Rectal smooth muscle tissue (tissue), 1 donor: ENCODE measurements at regions not wholly inside any gene's neighbourhood (a gene's known extent, or its start where the extent isn't known, plus 50 kb on each side); places are given as distances from the start of the nearest gene placed in this dataset.

Experiments used
- H3K27ac ChIP-seq: one replicate; pipeline ENCODE4 v1.7.0; 2013; ENCODE audit warnings: low read depth, low read length, inconsistent platforms
- H3K27me3 ChIP-seq: one replicate; pipeline ENCODE4 v1.7.0; 2013; ENCODE audit warnings: low read length; ENCODE audit not compliant: control insufficient read depth, insufficient read depth
- H3K36me3 ChIP-seq: one replicate; pipeline ENCODE4 v1.7.0; 2013; ENCODE audit warnings: low read length; ENCODE audit not compliant: control insufficient read depth, insufficient read depth
- H3K4me1 ChIP-seq: one replicate; pipeline ENCODE4 v1.7.0; 2013; ENCODE audit warnings: low read length; ENCODE audit not compliant: control insufficient read depth, insufficient read depth
- H3K4me3 ChIP-seq: one replicate; pipeline ENCODE4 v1.7.0; 2013; ENCODE audit warnings: low read length
- H3K9ac ChIP-seq: one replicate; pipeline ENCODE4 v1.7.0; 2013; ENCODE audit warnings: low read length

DNA sequence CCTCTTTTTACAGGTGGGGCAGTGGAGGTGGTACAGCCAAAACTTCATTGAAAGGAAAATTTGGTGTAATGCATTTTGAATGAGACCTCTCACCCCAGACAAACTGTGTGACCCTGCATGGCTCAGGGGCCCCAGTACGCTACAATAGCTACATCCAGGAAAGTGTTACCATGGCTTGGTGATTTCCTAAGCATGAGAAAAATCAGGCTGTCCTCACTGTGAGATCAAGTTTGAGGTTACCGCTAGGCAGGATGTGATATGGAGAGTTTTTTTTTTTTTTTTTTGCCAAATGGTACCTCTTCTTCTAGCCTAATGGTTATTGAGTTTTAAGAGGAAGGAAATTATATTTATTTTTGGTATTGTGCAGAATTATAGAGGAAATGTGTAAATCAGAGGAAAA lies 305.3 kb downstream of the CD83 start:
- Histone ChIP-seq H3K36me3 (no peaks in the 10 kb centered on the region), H3K4me3 (no peak overlapping the region), H3K9ac (no peak overlapping the region), H3K27ac (no peak overlapping the region), H3K27me3 (no peaks in the 10 kb centered on the region), H3K4me1 (no peaks in the 10 kb centered on the region)

DNA sequence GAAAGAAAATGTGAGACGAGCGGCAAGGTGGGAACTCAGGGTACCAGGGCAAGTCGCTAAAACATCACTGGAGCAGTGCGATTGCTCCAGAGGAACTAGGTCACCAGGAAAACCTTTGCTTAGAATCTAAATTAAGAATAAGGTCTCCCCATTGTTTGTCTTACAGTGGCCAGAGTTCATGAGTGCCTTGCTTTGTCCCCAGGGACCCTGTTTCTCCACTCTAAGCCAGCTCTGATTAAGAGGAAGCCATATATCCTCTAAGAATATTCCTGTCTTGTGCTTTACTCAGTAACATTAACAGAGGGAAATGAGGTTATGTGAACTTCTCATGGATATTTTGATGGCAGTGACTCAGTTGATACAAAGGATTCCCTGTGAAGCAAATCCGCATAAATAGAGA lies 305.8 kb downstream of the CD83 start:
- no peaks in the 10 kb centered on the region for H3K27me3 ChIP-seq
- no peak overlapping the region for H3K27ac ChIP-seq

GRCh38 chr6:14423955-14424354 lies 306.4 kb downstream of the CD83 start:
- no peaks in the 10 kb centered on the region for H3K27me3 ChIP-seq
- H3K27ac ChIP-seq, result no peak overlapping the region
- no peak overlapping the region for H3K9ac ChIP-seq
- H3K4me1 ChIP-seq, result no peaks in the 10 kb centered on the region
- H3K36me3 ChIP-seq, result no peaks in the 10 kb centered on the region
- no peak overlapping the region for H3K4me3 ChIP-seq

More for the DNA sequence above, 305.8 kb downstream of the CD83 start:
- Histone ChIP-seq H3K4me3 (no peak overlapping the region), H3K4me1 (no peaks in the 10 kb centered on the region), H3K36me3 (no peaks in the 10 kb centered on the region), H3K9ac (no peak overlapping the region)

GRCh38 chr6:14425805-14426204 lies 308.2 kb downstream of the CD83 start:
- Histone ChIP-seq H3K4me1 (no peaks in the 10 kb centered on the region), H3K36me3 (no peaks in the 10 kb centered on the region), H3K27ac (no peak overlapping the region), H3K4me3 (no peak overlapping the region), H3K27me3 (no peaks in the 10 kb centered on the region), H3K9ac (no peak overlapping the region)

DNA sequence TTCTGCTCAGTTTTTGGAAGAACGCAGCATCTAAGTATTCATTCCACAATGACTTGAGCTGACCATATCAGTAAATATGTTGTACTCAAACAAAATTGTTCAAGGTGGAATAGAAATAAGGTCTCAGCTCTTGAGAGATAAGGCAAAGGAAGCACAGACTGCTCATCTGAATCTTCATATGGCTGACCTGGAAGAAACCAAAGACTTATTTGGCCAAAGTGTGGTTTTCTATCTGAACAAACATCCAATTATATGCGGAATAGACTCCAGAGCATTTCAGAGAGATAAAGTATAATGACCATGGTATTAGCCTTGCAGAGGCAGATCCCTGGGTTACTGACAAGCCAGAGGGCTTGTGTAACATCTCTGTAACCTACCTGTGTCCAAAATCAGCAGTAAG lies 308.7 kb downstream of the CD83 start:
- H3K36me3 ChIP-seq, result no peaks in the 10 kb centered on the region
- H3K27me3 ChIP-seq, result no peaks in the 10 kb centered on the region
- H3K27ac ChIP-seq, result no peak overlapping the region
- H3K4me3 ChIP-seq, result no peak overlapping the region
- no peaks in the 10 kb centered on the region for H3K4me1 ChIP-seq
- H3K9ac ChIP-seq, result no peak overlapping the region

- H3K9ac ChIP-seq, result no peak overlapping the region
- peaks cover 4% of the 10 kb centered on the region for H3K4me1 ChIP-seq
- no peak overlapping the region for H3K27ac ChIP-seq
- no peaks in the 10 kb centered on the region for H3K27me3 ChIP-seq
- no peak overlapping the region for H3K4me3 ChIP-seq
- no peaks in the 10 kb centered on the region for H3K36me3 ChIP-seq
Measured at GRCh38 chr6:14428269-14428668, 310.7 kb downstream of the CD83 start.

GRCh38 chr6:14429396-14429795 lies 311.8 kb downstream of the CD83 start:
- Histone ChIP-seq H3K9ac (no peak overlapping the region), H3K27me3 (no peaks in the 10 kb centered on the region), H3K4me1 (peaks cover 4% of the 10 kb centered on the region), H3K36me3 (no peaks in the 10 kb centered on the region), H3K4me3 (no peak overlapping the region), H3K27ac (no peak overlapping the region)

- H3K27ac ChIP-seq, result no peak overlapping the region
- H3K9ac ChIP-seq, result no peak overlapping the region
- H3K36me3 ChIP-seq, result no peaks in the 10 kb centered on the region
- H3K4me1 ChIP-seq, result peaks cover 4% of the 10 kb centered on the region
- no peak overlapping the region for H3K4me3 ChIP-seq
- no peaks in the 10 kb centered on the region for H3K27me3 ChIP-seq
Measured at GRCh38 chr6:14430218-14430617, 312.6 kb downstream of the CD83 start.

DNA sequence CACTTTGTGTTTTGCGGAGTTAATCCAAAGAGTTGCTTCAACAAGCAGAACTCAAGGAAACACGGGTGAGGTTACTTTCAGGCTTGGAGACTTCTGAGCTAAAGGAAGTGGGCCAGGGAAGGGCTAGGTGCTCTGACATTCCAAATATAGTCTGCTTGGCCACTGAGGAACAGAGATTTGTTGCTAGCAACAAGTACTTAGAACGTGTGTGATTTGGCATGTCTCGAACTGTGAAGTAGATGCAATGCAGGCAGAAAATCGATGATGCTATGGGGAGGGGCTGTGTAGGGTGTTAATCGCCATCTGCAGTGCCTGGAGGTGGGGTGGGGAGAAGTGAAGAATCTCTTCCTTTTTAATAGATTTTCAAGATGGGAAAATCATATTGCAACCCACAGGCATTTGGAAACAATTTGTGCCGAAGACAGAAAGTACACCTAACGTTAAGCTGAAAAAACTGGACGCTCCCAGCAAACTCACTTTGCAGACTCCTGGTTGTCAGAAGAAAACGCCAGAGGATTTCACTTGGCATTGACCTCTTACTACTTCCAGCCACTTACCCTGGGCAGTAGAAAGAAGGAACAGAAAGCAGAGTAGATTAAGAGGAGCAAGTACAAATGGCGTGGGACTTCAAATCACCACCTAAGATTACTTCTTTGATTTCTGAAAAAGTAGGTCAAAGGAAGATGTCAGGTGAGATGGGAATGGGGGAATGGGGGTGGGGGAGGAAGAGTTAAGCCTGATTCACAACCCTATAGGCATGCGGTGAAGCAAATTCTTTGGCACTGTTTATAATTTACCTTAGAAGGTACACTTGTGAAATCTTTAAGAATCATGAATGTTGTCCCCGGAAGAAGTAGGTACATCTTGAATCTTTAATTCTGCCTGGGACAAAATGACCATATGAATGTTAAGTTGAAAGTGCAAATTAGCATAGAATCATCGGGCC lies 314.1 kb downstream of the CD83 start:
- Histone ChIP-seq H3K27ac (peak overlapping the region; percentile 28), H3K4me1 (peaks cover 4% of the 10 kb centered on the region), H3K4me3 (peak overlapping the region; percentile 50), H3K9ac (no peak overlapping the region), H3K27me3 (no peaks in the 10 kb centered on the region), H3K36me3 (no peaks in the 10 kb centered on the region)

GRCh38 chr6:14434916-14435690 lies 317.5 kb downstream of the CD83 start:
- no peak overlapping the region for H3K4me3 ChIP-seq
- no peaks in the 10 kb centered on the region for H3K27me3 ChIP-seq
- no peak overlapping the region for H3K9ac ChIP-seq
- H3K36me3 ChIP-seq, result no peaks in the 10 kb centered on the region
- no peak overlapping the region for H3K27ac ChIP-seq
- H3K4me1 ChIP-seq, result peaks cover 4% of the 10 kb centered on the region

DNA sequence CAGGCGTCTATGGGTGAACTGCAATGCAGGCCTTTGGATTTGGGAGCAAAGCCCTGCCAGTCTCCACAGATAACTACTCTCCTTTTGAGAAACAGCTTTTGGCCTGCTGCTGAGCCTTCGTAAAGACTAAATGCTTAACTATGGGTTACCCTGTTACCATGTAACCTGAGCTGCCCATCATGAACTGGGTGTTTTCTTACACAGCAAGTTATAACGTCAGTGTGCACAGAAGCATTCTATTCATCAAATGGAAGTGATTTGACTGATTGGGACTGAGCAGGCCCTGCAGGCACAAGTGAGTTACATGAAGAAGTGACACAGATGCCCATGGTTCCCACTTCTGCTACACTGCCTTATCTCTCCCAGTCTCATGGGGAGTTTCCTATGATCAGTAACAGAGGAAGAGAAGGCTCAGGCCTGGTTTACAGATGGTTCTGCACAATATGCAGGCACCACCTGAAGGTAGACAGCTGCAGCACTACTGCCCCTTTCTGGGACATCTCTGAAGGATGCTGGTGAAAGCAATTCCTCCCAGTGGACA lies 319.1 kb downstream of the CD83 start:
- Histone ChIP-seq H3K27me3 (no peaks in the 10 kb centered on the region), H3K4me3 (no peak overlapping the region), H3K27ac (no peak overlapping the region), H3K4me1 (peaks cover 4% of the 10 kb centered on the region), H3K9ac (no peak overlapping the region), H3K36me3 (no peaks in the 10 kb centered on the region)

- Histone ChIP-seq H3K4me3 (no peak overlapping the region), H3K27ac (no peak overlapping the region), H3K4me1 (no peaks in the 10 kb centered on the region), H3K36me3 (no peaks in the 10 kb centered on the region), H3K9ac (no peak overlapping the region), H3K27me3 (no peaks in the 10 kb centered on the region)
Measured at GRCh38 chr6:14439419-14439818, 321.8 kb downstream of the CD83 start.
